Frontal cortex (tissue), 3 donors: ENCODE measurements at regions not wholly inside any gene's neighbourhood (a gene's known extent, or its start where the extent isn't known, plus 50 kb on each side); places are given as distances from the start of the nearest gene placed in this dataset.
A peak's percentile ranks its signal among the peaks of the same experiment; 100 is the strongest.
"Not testable (repeated sequence)": the region's sequence is repeated elsewhere in the genome, so short reads cannot be mapped to it uniquely, and the experiment has no call there.

Experiments
- DNase-seq, 2 donors: peaks; one replicate each; pipeline ENCODE4 v3.0.0; 2012; ENCODE audit warnings: low spot score in 2 of 2
- FAIRE-seq: peaks from 2 replicates; lab custom pipeline; 2012; peaks lifted over from hg19 to GRCh38; lab: Jason Lieb, UNC
- donor health status: control.
- donor health status: control.
- donor health status: control.

DNA sequence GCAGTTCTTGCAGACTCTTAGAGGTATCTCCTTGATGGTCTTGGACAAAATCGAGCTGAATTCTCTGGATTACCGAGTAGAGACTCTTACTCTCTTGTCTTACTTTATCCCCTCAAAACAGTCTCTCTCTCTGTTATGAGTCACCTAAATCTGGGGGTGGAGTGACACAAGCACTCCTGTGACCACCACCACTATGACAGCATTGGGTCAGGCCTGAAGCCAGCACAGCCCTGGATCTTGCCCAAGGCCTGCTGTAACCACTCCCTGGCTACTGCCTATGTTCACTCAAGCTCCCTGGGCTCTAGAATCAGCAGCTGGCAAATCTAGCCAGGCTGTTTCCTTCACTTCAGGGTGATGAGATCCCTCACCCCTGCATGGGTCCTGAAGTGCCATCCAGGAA, 662.5 kb downstream of the LUZP2 start:
- DNase-seq (no peak), FAIRE-seq (no peak)

- DNase-seq (no peak), FAIRE-seq (no peak)
Observed at GRCh38 chr11:25163421-25163820, 666.6 kb downstream of the LUZP2 start.

DNA sequence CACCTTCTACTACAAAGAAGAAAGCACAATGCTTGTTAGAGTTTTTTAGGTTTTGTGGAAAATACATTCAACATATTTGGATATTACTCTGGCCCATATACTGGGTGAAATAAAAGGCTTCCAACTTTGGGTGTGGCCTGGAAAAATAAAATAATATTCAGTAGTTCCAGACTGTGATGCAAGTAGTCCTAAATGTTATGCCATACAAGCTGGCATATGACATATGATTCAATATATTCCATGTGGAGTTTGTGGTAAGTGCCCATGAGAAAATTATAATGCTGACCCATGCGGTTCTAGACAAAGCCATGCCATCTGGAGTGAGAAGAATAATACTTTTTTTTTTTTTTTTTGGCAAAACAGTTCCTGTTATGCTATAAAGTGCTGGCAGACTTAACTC, 683.3 kb downstream of the LUZP2 start:
- DNase-seq (no peak), FAIRE-seq (no peak)

DNA sequence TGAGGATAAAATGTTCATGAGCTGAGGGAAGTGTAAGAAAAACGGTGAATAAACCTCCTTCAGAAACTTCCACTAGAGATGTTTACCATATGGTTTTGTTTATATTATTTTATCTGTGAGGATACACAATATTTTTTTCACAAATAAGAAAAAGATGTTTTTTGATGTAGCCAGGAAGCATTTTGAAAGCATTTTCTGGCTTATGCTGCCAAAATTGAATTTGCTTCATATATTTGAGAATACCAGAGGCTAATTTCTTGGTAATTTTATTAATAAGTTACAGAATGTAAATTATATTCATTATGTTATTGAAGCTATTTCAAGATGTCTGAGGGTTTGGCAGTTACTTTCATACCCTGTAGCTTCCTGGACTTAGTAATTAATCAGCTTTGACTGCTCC, 686.6 kb downstream of the LUZP2 start:
- DNase-seq: no peak
- FAIRE-seq: no peak

GRCh38 chr11:25197515-25197914, 700.7 kb downstream of the LUZP2 start:
- no peak for DNase-seq

DNA sequence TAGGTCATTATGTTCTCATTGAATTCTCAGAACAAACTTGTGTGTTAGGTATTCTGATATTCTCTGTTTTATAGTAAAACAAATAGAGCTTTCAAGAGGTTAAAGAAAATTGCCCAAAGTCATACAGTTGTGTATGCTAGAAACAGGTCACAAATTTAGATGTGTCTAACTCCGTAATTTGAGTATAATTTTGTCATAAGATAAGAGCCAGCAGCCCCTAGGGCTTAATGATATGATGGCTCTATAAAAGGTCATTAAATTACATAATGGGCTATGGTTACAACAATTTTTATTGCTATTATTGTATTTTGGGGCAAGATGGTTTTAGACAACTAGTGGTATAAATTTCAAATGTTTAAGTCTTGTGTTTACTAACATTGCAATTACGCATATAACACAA, 701.9 kb downstream of the LUZP2 start:
- FAIRE-seq: no peak

More at GRCh38 chr11:25197515-25197914, 700.7 kb downstream of the LUZP2 start:
- no peak for FAIRE-seq

DNA sequence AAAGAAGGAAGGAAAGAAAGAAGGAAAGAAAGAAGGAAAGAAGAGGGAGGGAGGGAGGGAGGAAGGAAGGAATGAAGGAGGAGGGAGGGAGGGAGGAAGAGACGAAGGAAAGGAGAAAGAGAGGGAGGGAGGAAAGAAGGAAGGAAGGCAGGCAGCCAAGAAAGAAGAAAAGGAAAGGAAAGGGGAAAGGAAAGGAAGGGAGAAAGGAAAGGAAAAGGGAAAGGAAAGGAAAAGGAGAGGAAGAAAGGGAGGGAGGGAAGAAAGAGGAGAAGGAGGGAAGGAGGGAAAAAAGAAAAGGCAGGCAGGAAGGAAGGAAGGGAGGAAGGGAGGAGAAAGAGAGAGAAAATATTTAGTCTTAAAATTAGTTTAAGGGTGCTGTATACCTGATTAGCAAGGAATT, 704.1 kb downstream of the LUZP2 start:
- no peak for FAIRE-seq

More for the DNA sequence above, 701.9 kb downstream of the LUZP2 start:
- DNase-seq: no peak

GRCh38 chr11:25206762-25207161, 709.9 kb downstream of the LUZP2 start:
- DNase-seq: no peak
- no peak for FAIRE-seq

More for the DNA sequence above, 704.1 kb downstream of the LUZP2 start:
- DNase-seq: no peak

- DNase-seq (no peak), FAIRE-seq (no peak)
Observed at GRCh38 chr11:25211635-25212254, 714.9 kb downstream of the LUZP2 start.

GRCh38 chr11:25214535-25215176, 717.8 kb downstream of the LUZP2 start:
- no peak for FAIRE-seq

DNA sequence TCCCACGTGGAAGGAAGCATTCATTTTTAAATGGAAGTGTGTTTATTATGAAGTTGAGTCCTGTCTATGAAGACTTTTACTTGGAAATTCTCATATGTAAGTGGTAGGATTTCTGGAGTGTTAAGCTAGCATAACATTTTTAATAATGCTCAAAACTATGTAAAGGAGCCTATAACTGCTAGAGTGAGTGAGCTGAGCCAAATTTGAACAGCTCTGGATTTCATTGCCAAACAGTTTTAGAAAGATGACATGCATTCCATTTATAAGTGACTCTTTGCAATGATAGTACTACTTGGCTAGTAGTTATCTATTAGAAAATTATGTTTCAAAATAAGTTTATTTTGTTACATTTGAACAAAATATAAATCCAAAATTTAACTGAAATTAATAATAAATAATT, 721.2 kb downstream of the LUZP2 start:
- peak; percentile 3 for FAIRE-seq
- DNase-seq: no peak

More at GRCh38 chr11:25214535-25215176, 717.8 kb downstream of the LUZP2 start:
- no peak for DNase-seq

GRCh38 chr11:25225078-25225477, 728.2 kb downstream of the LUZP2 start:
- DNase-seq (no peak), FAIRE-seq (no peak)

GRCh38 chr11:25242928-25243327, 746.1 kb downstream of the LUZP2 start:
- DNase-seq: no peak
- no peak for FAIRE-seq

- DNase-seq (no peak), FAIRE-seq (peak; percentile 42)
Observed at GRCh38 chr11:25244126-25244525, 747.3 kb downstream of the LUZP2 start.

DNA sequence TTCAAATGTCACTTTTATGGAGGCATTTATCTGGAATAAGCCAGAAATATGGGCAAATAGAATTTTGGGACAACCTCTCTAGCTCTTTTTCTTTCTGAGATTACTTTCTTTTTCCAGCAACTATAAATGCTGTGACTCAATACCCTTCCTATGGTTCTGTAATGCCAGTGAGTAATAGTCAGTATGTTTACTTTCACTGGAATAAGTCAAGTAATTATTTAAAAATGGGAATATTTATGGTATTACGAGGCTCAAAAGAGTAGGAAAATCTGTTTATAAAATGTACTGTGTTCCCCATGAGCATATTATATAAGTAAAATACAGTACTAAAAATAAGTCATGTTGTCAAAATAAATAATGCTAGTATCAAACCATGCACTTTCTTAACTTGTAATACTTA, 750.5 kb downstream of the LUZP2 start:
- no peak for FAIRE-seq

DNA sequence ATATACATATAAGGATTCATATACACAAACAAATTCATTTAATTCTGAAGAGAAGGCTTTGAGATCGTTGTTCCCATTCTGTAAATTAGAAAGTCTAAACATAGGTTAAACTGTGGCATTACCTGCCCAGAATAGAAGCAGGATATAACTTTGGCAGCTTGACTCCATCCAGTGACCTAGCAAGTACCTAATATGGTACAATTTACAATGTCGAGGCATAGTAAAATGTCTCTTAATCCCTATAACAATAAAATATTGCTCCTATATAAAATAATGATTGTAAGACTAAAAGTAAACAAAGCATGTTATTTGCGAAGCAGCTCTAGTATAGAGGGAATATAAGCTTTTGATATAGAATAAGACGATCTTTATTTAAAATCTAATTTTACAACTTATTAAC, 756.0 kb downstream of the LUZP2 start:
- DNase-seq (no peak), FAIRE-seq (no peak)

More for the DNA sequence above, 750.5 kb downstream of the LUZP2 start:
- DNase-seq: no peak

DNA sequence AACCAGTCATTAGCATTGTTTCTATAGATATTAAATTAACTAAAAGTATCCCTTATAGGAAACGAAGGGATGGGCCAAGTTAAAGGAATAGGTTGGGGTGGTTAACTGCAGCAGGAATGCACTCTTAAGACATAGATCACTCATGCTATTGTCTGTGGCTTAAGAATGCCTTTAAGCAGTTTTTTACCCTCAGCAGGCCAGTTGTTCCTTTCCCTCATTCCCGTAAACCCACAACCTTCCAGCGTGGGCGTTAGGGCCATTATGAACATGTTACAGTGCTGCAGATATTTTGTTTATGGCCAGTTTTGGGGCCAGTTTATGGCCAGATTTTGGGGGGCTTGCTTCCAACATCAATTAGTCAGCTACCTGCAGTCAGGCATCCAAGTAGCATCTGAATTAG, 767.0 kb downstream of the LUZP2 start:
- FAIRE-seq, DNase-seq: not testable (repeated sequence)

DNA sequence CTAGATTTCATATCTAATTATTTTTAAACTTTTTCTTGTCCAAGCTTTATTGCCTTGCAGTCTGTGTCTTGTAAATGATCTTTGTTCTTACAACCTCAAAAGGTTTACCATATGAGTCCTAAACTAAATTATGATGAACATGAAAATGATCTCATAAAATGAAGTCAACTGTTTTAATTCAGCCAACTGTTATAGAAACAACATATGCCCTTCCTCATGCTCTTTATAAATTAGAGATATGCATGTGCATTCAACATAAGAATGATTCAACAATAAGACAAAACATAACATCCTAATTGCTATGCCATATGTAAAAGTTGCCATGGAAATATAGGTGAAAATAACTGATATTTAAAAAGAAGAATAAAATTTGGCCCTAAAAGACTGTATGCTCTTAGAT, 774.4 kb downstream of the LUZP2 start:
- no peak for DNase-seq

GRCh38 chr11:25272214-25272613, 775.4 kb downstream of the LUZP2 start:
- DNase-seq (no peak), FAIRE-seq (no peak)

More for the DNA sequence above, 774.4 kb downstream of the LUZP2 start:
- FAIRE-seq: no peak

- not testable (repeated sequence) for FAIRE-seq, DNase-seq
Observed at GRCh38 chr11:25280821-25281220, 784.0 kb downstream of the LUZP2 start.

DNA sequence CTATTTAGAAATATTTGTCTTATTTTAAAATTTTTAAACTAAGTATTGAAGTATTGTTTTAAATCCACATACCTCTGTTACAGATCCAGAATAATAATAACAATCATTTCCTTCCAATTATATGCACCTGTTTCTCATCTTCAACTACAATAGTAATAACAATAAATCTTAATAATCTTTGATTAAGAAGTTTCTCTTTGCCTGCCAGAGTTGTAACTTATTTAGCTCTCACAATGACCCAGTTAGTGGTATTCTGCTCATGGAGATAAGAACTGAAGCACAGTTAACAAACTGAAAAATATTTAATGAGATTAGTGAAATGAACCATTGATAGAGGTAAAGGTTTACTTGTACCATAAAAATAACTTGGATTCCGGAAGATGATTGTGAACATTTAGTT, 796.3 kb downstream of the LUZP2 start:
- DNase-seq (no peak), FAIRE-seq (no peak)

DNA sequence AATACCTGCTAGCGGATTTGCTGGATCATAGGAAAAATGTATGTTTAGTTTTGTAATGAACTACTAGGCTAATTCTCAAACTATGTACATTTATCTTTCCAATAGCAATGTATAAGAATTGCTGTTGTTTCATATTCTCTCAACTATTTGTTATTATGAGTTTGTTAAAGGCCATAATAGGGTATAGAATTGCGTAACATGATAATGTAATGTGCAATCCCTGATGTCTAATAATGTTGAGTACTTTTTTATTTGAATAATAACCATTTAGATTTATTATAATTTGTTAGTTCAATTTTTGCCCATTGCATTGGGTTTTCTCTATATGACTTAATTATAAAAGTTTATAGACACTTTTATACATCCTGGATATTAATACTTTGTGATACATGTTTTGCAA, 801.6 kb downstream of the LUZP2 start:
- no peak for DNase-seq
- FAIRE-seq: no peak
